ENCODE measurements at regions not wholly inside any gene's neighbourhood (a gene's known extent, or its start where the extent isn't known, plus 50 kb on each side); places are given as distances from the start of the nearest gene placed in this dataset.
"Not testable (repeated sequence)": the region's sequence is repeated elsewhere in the genome, so short reads cannot be mapped to it uniquely, and the experiment has no call there.

DNA sequence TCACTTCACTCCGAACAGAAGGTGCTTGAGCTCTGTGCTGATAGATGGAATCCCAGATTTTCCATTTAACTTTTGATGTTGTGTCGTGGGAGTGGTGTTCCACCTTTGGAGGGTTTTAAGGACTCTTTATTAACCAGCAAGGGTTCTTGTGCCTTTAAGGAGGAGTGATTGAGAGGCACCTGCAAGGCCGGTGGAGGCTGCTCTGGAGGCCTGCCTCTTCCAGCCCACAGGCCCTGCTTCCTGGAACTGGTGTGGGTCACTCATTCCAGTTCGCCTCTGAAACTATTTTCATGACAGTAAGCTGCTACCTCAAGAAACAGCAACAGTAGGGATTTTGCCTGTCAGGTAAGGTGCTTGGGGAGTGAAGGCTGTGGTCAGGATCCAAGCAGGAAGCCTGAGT is 58.8 kb upstream of the APCDD1L start:
- intact Hi-C loops (cut with micrococcal nuclease): no loop called here
- Histone ChIP-seq H3K27ac (replicated peaks) (no peak overlapping the region), H3K36me3 (no peaks in the 10 kb centered on the region), H3K9me3 (replicated peaks) (no peaks in the 10 kb centered on the region), H3K27me3 (ENCODE audit: low read depth) (peaks cover 55% of the 10 kb centered on the region), H3K4me1 (peaks cover 9% of the 10 kb centered on the region), H3K4me3 (no peak overlapping the region)
- DNase-seq: no peak
- TF ChIP-seq, protein P1, sequence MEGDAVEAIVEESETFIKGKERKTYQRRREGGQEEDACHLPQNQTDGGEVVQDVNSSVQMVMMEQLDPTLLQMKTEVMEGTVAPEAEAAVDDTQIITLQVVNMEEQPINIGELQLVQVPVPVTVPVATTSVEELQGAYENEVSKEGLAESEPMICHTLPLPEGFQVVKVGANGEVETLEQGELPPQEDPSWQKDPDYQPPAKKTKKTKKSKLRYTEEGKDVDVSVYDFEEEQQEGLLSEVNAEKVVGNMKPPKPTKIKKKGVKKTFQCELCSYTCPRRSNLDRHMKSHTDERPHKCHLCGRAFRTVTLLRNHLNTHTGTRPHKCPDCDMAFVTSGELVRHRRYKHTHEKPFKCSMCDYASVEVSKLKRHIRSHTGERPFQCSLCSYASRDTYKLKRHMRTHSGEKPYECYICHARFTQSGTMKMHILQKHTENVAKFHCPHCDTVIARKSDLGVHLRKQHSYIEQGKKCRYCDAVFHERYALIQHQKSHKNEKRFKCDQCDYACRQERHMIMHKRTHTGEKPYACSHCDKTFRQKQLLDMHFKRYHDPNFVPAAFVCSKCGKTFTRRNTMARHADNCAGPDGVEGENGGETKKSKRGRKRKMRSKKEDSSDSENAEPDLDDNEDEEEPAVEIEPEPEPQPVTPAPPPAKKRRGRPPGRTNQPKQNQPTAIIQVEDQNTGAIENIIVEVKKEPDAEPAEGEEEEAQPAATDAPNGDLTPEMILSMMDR (IDR thresholded peaks at IDR 0.05; ENCODE audit: borderline replicate concordance): no peak

DNA sequence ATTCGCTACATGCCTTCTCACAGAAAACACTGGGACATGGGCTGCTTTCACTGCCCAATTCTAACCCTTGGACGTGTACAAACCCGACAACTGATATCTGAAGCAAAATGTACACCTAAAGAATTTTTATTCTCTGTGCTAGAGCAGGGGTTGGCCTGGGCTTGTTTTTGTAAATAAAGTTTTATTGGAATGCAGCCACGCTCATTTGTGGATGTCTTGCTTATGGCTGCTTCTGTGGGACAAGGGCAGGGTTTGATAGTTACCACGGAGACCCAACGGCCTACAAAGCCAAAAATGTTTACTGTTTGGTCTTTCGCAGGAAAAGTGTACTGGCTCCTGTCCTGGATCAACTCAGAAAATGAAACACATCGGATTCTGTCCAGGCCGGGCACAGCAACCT is 58.1 kb upstream of the APCDD1L start:
- peaks cover 54% of the 10 kb centered on the region for H3K27me3 ChIP-seq (ENCODE audit: low read depth)
- no peaks in the 10 kb centered on the region for H3K9me3 ChIP-seq (replicated peaks)
- peaks cover 9% of the 10 kb centered on the region for H3K4me1 ChIP-seq
- H3K4me3 ChIP-seq: no peak overlapping the region
- no peak overlapping the region for H3K27ac ChIP-seq (replicated peaks)
- H3K36me3 ChIP-seq: no peaks in the 10 kb centered on the region
- TF ChIP-seq, protein P1 (IDR thresholded peaks at IDR 0.05; ENCODE audit: borderline replicate concordance): no peak
- intact Hi-C loops (cut with micrococcal nuclease): no loop called here
- no peak for DNase-seq

DNA sequence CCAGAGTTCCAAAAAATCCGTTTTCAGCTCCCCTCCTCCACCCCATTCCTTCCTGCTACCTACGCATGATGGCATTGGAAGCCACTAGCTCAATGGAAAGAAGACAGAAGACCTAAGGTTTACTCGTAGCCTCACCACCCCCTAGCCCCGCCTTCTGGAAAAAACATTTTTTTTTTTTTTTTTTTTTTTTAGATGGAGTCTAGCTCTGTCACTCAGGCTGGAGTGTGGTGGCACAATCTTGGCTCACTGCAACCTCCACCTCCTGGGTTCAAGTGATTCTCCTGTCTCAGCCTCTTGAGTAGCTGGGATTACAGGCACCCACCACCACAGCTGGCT is 57.2 kb upstream of the APCDD1L start:
- H3K27ac ChIP-seq (replicated peaks); DNase-seq; intact Hi-C loops (cut with micrococcal nuclease); H3K36me3 ChIP-seq; H3K4me3 ChIP-seq; H3K9me3 ChIP-seq (replicated peaks); H3K4me1 ChIP-seq: not testable (repeated sequence)
- peaks cover 54% of the 10 kb centered on the region for H3K27me3 ChIP-seq (ENCODE audit: low read depth)

DNA sequence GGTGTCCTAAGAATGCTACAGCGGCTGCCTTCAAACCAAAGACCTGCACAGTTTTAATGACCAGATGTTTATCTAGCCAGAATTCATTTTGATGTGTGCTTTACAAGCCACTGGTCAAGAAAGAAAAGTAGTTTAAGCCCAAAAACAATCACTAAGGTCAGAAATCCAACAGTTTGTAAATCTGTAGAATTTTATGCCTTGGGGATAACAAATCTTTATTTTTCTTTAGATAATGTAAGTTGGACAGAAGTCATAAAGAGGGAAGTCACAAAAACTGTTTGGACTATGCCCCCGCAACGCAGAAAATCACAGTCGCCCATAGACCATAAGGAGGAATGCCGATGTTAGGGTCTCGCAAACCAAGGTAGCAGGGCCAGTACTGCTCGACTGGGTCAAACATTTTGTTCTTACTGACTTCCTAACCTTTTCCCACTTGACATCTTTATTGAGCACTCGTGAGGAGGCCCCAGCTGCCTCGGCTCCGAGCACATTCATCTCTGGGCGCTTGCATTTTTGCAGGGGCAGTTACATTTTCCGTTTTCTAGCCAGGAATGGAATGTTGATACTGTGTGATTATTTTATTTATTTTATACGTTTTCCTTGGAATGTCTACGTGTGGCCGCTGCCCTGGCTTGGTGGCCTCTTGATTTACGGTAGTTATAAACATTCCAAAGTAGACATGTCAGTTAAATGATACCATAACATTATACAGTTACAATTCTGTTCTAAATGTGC is 56.7 kb upstream of the APCDD1L start:
- intact Hi-C loops (cut with micrococcal nuclease): no loop called here
- no peak overlapping the region for H3K27ac ChIP-seq (replicated peaks)
- no peaks in the 10 kb centered on the region for H3K9me3 ChIP-seq (replicated peaks)
- peaks cover 53% of the 10 kb centered on the region for H3K27me3 ChIP-seq (ENCODE audit: low read depth)
- H3K4me1 ChIP-seq: peaks cover 9% of the 10 kb centered on the region
- no peak overlapping the region for H3K4me3 ChIP-seq
- DNase-seq: no peak
- H3K36me3 ChIP-seq: no peaks in the 10 kb centered on the region
- TF ChIP-seq, protein P1 (IDR thresholded peaks at IDR 0.05; ENCODE audit: borderline replicate concordance): no peak

DNA sequence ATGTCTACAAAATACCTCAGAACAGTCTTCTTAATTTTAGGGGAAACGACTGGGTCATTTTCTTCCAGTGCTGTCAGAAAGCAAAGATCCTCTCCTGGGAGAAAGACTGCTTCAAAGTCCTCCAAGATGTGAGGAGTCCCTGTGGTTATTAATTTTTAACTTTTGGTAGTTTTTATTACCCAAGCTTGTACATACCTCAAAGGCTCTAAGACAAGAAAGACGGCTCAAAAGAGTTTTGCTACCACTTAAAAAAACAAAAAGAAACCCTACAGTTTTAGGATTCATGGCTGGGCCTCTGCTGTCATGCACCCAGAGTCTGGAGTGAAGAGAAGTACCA is 56.1 kb upstream of the APCDD1L start:
- no peaks in the 10 kb centered on the region for H3K9me3 ChIP-seq (replicated peaks)
- no peak overlapping the region for H3K27ac ChIP-seq (replicated peaks)
- intact Hi-C loops (cut with micrococcal nuclease): no loop called here
- peaks cover 9% of the 10 kb centered on the region for H3K4me1 ChIP-seq
- TF ChIP-seq, protein P1 (IDR thresholded peaks at IDR 0.05; ENCODE audit: borderline replicate concordance): no peak
- H3K36me3 ChIP-seq: no peaks in the 10 kb centered on the region
- no peak for DNase-seq
- H3K4me3 ChIP-seq: no peak overlapping the region
- H3K27me3 ChIP-seq (ENCODE audit: low read depth): peaks cover 48% of the 10 kb centered on the region

DNA sequence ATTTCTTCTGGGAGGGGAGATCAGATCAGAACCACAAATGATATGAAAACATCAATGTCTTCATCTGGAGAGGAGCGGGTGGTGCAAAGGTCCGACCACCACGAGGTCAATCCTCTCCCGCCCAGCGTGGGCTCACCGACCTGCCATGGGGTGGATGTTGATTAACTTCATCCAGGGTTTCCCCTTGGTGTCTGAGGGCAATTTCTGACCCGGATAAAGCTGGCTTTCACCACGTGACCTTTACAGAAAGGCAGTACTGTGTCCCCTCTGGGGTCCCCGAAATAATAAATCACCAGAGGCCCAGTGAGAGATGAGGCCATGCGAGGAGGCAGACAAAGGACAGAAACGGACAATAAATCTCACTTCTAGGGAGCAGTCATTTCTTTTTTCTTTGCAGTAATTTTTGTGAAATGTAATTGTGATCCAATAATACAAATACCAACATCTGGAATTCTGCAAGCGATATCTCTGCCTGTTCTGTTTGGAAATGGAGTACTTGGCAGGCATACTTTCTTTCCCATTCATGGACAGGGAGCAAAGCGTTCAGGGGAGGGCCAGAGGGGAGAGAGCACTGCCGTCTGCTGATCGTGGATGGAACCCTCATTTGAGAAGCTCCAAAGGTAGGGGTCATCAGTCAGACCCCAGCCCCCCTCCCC is 55.1 kb upstream of the APCDD1L start:
- DNase-seq: no peak
- Histone ChIP-seq H3K36me3 (no peaks in the 10 kb centered on the region), H3K27me3 (ENCODE audit: low read depth) (peaks cover 38% of the 10 kb centered on the region), H3K4me1 (peaks cover 9% of the 10 kb centered on the region), H3K27ac (replicated peaks) (peak overlapping the region; percentile 42), H3K4me3 (no peak overlapping the region), H3K9me3 (replicated peaks) (no peaks in the 10 kb centered on the region)
- intact Hi-C loops (cut with micrococcal nuclease): no loop called here
- TF ChIP-seq, protein P1 (IDR thresholded peaks at IDR 0.05; ENCODE audit: borderline replicate concordance): no peak
